ENCODE measurements at regions not wholly inside any gene's neighbourhood (a gene's known extent, or its start where the extent isn't known, plus 50 kb on each side); places are given as distances from the start of the nearest gene placed in this dataset.

DNA sequence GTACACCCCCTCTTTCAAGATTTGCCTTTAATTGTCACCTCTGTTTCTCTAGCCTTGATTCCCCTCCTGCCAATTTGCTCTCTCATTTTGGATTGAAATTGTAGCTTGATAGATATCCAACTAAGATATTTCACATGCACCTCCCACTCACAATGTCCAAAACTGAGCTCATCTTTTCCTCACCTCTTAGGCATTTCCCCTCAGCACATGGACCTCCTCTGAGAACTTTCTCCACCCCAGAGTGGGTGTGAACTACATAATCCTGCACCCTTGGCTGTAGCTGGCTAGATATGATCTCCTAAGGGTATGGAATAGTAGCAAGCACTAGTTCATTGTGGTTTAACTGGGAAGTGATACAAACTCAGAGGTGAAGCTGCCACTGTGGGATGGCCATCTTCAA lies 91.5 kb upstream of the SESN3 start:
- peak in 1 of 2 donors; percentile 88 for DNase-seq (ENCODE audit: low read depth in 2 of 2)
- Histone ChIP-seq H3K9me3 (ENCODE audit: control insufficient read depth, insufficient read depth, low read depth, low read length) (no peaks in the 10 kb centered on the region), H3K4me3 (replicated peaks in 1 of 4; ENCODE audit: control extremely low read depth in 1 of 4, insufficient read depth in 1 of 4, low read depth in 3 of 4, low read length in 4 of 4) (no peak overlapping the region), H3K4me1 (ENCODE audit: control insufficient read depth, extremely low read depth, insufficient read depth, low read length) (no peaks in the 10 kb centered on the region), H4K20me1 (ENCODE audit: control insufficient read depth, extremely low read depth, insufficient read depth, low read length) (no peaks in the 10 kb centered on the region), H3K27me3 (ENCODE audit: control insufficient read depth, insufficient read depth, low read length) (peaks cover 2% of the 10 kb centered on the region), H3K79me2 (ENCODE audit: control insufficient read depth, insufficient read depth, low read length) (no peaks in the 10 kb centered on the region), H3K27ac (ENCODE audit: insufficient read depth, low read length) (no peak overlapping the region), H2AFZ (ENCODE audit: low read length) (no peak overlapping the region), H3K36me3 (ENCODE audit: control insufficient read depth, insufficient read depth, low read length) (no peaks in the 10 kb centered on the region), H3K9ac (ENCODE audit: insufficient read depth, low read length) (no peak overlapping the region), H3K4me2 (ENCODE audit: extremely low read depth, insufficient read depth, low read length) (no peak overlapping the region)
- no peak for TF ChIP-seq EZH2 (IDR thresholded peaks at IDR 0.05; ENCODE audit: low read length, missing control alignments)
- TF ChIP-seq, protein P1, sequence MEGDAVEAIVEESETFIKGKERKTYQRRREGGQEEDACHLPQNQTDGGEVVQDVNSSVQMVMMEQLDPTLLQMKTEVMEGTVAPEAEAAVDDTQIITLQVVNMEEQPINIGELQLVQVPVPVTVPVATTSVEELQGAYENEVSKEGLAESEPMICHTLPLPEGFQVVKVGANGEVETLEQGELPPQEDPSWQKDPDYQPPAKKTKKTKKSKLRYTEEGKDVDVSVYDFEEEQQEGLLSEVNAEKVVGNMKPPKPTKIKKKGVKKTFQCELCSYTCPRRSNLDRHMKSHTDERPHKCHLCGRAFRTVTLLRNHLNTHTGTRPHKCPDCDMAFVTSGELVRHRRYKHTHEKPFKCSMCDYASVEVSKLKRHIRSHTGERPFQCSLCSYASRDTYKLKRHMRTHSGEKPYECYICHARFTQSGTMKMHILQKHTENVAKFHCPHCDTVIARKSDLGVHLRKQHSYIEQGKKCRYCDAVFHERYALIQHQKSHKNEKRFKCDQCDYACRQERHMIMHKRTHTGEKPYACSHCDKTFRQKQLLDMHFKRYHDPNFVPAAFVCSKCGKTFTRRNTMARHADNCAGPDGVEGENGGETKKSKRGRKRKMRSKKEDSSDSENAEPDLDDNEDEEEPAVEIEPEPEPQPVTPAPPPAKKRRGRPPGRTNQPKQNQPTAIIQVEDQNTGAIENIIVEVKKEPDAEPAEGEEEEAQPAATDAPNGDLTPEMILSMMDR (conservative IDR thresholded peaks at IDR 0.05 in 1 of 2, IDR thresholded peaks at IDR 0.05 in 1 of 2; ENCODE audit: low read depth in 1 of 2, low read length in 2 of 2): no peak

DNA sequence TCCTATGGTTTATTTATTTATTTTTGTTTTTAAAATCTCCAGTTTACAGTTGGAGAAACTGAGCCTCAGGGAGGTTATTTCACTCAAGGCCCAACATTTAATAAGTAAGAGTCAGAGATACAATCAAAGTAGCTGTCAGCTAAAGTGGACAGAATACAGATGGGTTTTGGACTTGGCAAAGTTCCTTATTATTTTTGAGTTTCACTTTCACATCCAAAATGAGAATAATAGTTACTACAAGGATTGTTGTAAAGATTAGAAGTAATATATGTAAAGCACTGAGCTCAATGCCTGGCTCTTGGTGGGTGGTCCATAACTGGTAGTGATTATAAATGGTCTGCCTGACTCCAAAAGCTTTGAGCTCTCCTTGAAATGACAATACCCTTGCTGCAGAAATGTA lies 87.5 kb upstream of the SESN3 start:
- H3K27ac ChIP-seq (ENCODE audit: insufficient read depth, low read length): no peak overlapping the region
- peaks cover 2% of the 10 kb centered on the region for H3K27me3 ChIP-seq (ENCODE audit: control insufficient read depth, insufficient read depth, low read length)
- H3K4me3 ChIP-seq (replicated peaks in 1 of 4; ENCODE audit: control extremely low read depth in 1 of 4, insufficient read depth in 1 of 4, low read depth in 3 of 4, low read length in 4 of 4): no peak overlapping the region
- H3K4me2 ChIP-seq (ENCODE audit: extremely low read depth, insufficient read depth, low read length): no peak overlapping the region
- TF ChIP-seq, protein P1 (conservative IDR thresholded peaks at IDR 0.05 in 1 of 2, IDR thresholded peaks at IDR 0.05 in 1 of 2; ENCODE audit: low read depth in 1 of 2, low read length in 2 of 2): no peak
- no peak for TF ChIP-seq EZH2 (IDR thresholded peaks at IDR 0.05; ENCODE audit: low read length, missing control alignments)
- no peaks in the 10 kb centered on the region for H3K79me2 ChIP-seq (ENCODE audit: control insufficient read depth, insufficient read depth, low read length)
- no peaks in the 10 kb centered on the region for H3K36me3 ChIP-seq (ENCODE audit: control insufficient read depth, insufficient read depth, low read length)
- no peaks in the 10 kb centered on the region for H4K20me1 ChIP-seq (ENCODE audit: control insufficient read depth, extremely low read depth, insufficient read depth, low read length)
- H3K9me3 ChIP-seq (ENCODE audit: control insufficient read depth, insufficient read depth, low read depth, low read length): no peaks in the 10 kb centered on the region
- H3K9ac ChIP-seq (ENCODE audit: insufficient read depth, low read length): no peak overlapping the region
- no peaks in the 10 kb centered on the region for H3K4me1 ChIP-seq (ENCODE audit: control insufficient read depth, extremely low read depth, insufficient read depth, low read length)
- DNase-seq (ENCODE audit: low read depth in 2 of 2): peak in 1 of 2 donors; percentile 14
- H2AFZ ChIP-seq (ENCODE audit: low read length): no peak overlapping the region

DNA sequence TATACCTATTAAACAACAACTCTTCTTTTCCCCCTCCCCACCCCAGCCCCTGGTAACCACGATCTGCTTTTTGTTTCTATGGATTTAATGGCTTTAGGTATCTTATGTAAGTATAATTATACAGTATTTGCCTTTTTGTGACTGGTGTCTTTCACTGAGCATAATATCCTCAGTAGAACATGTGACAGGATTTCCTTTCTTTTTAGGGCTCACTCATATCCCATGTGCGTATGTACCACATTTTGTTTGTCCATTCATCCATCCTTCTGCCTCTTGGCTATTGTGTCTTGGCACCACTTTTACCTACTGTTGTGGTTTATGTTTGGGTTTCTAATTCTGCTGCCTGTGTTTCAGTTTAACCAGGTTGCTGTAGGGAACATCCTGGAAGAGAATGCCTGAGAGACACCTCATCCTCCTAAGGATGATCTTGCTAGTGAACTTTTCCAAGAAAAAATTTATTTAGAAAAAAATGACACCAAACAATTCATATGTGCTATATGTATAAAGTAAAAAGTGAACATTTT lies 77.6 kb upstream of the SESN3 start:
- TF ChIP-seq EZH2 (IDR thresholded peaks at IDR 0.05; ENCODE audit: low read length, missing control alignments): no peak
- TF ChIP-seq, protein P1 (conservative IDR thresholded peaks at IDR 0.05 in 1 of 2, IDR thresholded peaks at IDR 0.05 in 1 of 2; ENCODE audit: low read depth in 1 of 2, low read length in 2 of 2): no peak
- no peaks in the 10 kb centered on the region for H3K4me1 ChIP-seq (ENCODE audit: control insufficient read depth, extremely low read depth, insufficient read depth, low read length)
- H3K9ac ChIP-seq (ENCODE audit: insufficient read depth, low read length): no peak overlapping the region
- no peaks in the 10 kb centered on the region for H4K20me1 ChIP-seq (ENCODE audit: control insufficient read depth, extremely low read depth, insufficient read depth, low read length)
- H3K27me3 ChIP-seq (ENCODE audit: control insufficient read depth, insufficient read depth, low read length): no peaks in the 10 kb centered on the region
- H3K4me2 ChIP-seq (ENCODE audit: extremely low read depth, insufficient read depth, low read length): no peak overlapping the region
- H3K4me3 ChIP-seq (replicated peaks in 1 of 4; ENCODE audit: control extremely low read depth in 1 of 4, insufficient read depth in 1 of 4, low read depth in 3 of 4, low read length in 4 of 4): no peak overlapping the region
- H3K9me3 ChIP-seq (ENCODE audit: control insufficient read depth, insufficient read depth, low read depth, low read length): no peaks in the 10 kb centered on the region
- no peak overlapping the region for H3K27ac ChIP-seq (ENCODE audit: insufficient read depth, low read length)
- DNase-seq (ENCODE audit: low read depth in 2 of 2): no peak
- no peaks in the 10 kb centered on the region for H3K36me3 ChIP-seq (ENCODE audit: control insufficient read depth, insufficient read depth, low read length)
- no peaks in the 10 kb centered on the region for H3K79me2 ChIP-seq (ENCODE audit: control insufficient read depth, insufficient read depth, low read length)
- no peak overlapping the region for H2AFZ ChIP-seq (ENCODE audit: low read length)
